GM20431 (cell line): ENCODE measurements at regions not wholly inside any gene's neighbourhood (a gene's known extent, or its start where the extent isn't known, plus 50 kb on each side); places are given as distances from the start of the nearest gene placed in this dataset.

Experiments used
- in situ Hi-C: fragments of 300-500 bp; cut with MseI, MboI; formaldehyde crosslinking; loops from one replicate; pipeline ENCODE4 v1.15.0; 2020; ENCODE audit warnings: low sequenced_read_pairs; ENCODE audit not compliant: unreplicated experiment

DNA sequence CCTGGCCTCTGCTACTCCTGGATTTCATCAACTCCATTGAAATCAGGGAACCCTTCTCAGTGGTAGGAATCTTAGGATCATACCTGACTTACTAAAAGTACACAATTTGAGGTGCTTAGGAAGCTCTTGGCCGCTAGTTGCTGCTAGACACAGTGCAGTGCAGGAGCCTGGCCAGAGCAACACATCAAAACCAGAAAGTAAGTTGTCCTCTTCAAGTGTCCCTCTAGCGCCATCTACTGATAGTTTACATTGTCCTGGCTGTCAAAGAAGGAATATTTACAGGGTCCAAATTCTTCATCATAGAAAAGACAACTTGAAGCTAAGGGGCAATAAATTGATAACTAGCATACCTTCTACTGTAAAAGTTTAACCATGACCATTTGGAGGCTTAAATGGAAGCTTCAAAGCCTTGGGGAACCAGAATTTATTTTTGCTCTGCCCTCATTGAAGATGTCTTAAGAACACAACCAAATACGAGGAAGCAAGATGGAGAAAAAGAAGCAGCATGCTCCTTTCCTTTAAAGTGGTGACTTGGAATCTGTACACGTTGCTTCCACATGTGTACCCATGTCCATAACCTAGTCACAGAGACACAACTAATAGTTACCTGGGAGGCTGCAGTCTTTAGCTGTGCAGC lies 889.1 kb upstream of the GCFC2 start:
- in situ Hi-C loops: loop anchor here (25.0 kb wide), 1 partner anchor 813 kb away; no protein-coding TSS in a partner anchor

- in situ Hi-C loops: no loop called here
These were observed 873.8 kb upstream of the GCFC2 start for GRCh38 chr2:76584474-76584873.

GRCh38 chr2:76579911-76580310 lies 869.2 kb upstream of the GCFC2 start:
- in situ Hi-C loops: no loop called here

DNA sequence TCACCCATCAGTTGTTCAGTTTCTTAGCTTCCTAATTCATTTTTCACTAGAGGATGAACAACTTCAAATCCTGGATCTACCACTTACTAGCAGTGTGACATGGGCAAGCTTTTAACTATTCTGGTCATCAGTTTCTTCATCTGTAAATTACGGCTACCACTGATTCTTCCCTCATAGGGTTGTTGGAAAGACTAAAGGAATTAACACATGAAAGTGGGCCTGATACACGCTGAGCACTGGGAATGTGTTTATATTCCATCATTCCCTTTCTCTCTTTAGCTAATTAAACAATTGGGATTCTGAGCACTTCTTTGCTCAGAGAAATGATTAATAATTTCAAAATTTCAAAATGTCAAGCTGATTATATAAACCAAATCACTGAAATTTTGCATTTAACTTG lies 862.3 kb upstream of the GCFC2 start:
- in situ Hi-C loops: no loop called here

GRCh38 chr2:76569819-76570218 lies 859.1 kb upstream of the GCFC2 start:
- in situ Hi-C loops: no loop called here

- in situ Hi-C loops: no loop called here
These were observed 856.8 kb upstream of the GCFC2 start for GRCh38 chr2:76567478-76567877.

- in situ Hi-C loops: no loop called here
These were observed 854.0 kb upstream of the GCFC2 start for GRCh38 chr2:76564734-76565133.

- in situ Hi-C loops: no loop called here
These were observed 853.0 kb upstream of the GCFC2 start for GRCh38 chr2:76563730-76564129.

GRCh38 chr2:76558157-76558556 lies 847.4 kb upstream of the GCFC2 start:
- in situ Hi-C loops: no loop called here

DNA sequence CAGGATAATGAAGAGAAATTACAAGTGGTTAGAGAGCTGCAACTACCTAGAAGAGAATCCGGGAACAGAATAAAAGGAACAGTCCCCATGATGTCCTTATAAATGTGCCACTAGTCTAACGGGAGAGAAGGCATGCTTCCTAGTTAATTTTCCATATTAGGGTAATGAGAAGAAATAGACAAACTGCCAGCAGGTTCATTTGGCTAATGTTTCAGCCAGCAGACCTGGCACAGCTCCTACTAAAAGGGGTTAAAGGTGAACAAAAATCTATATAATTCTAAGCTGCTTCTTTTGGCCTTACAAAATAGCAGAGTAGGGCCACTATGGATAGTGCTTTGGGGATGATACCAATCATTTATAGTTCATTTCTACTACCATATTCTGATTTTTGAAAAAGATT lies 845.3 kb upstream of the GCFC2 start:
- in situ Hi-C loops: no loop called here

DNA sequence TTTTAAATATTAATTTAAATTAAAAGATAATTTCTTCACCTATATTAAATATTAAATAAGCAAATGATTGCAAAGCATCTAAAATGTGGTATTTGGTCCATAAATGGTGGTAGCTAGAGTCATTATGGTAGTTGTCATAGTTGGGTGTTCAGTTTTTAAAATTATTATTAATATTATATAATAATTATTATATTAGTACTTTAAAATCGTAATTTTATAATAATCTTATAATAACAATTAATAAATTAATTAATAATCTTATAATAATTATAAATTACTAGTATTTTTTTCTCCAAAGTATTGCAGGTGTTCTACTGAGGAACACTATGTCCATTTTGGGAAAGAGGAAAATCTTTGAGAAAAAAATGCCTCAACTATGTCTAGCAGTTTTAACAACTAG lies 835.5 kb upstream of the GCFC2 start:
- in situ Hi-C loops: no loop called here

GRCh38 chr2:76544901-76545300 lies 834.2 kb upstream of the GCFC2 start:
- in situ Hi-C loops: no loop called here

DNA sequence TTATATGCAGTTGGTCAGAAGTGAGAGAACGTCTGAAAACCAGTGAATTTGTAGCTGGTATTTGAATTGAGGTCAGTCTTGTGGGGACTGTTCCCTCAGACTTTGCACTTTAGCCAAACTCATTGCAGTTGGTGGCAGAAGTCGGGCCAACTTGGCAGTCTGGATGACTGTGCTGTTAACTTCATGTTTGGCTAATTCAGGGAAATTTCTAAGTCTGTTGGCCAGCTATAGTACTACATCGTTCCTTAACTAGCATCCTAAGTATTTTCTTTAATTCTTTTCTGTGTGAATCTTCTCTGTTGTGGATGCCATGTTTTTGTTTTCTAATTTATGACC lies 806.8 kb upstream of the GCFC2 start:
- in situ Hi-C loops: no loop called here

DNA sequence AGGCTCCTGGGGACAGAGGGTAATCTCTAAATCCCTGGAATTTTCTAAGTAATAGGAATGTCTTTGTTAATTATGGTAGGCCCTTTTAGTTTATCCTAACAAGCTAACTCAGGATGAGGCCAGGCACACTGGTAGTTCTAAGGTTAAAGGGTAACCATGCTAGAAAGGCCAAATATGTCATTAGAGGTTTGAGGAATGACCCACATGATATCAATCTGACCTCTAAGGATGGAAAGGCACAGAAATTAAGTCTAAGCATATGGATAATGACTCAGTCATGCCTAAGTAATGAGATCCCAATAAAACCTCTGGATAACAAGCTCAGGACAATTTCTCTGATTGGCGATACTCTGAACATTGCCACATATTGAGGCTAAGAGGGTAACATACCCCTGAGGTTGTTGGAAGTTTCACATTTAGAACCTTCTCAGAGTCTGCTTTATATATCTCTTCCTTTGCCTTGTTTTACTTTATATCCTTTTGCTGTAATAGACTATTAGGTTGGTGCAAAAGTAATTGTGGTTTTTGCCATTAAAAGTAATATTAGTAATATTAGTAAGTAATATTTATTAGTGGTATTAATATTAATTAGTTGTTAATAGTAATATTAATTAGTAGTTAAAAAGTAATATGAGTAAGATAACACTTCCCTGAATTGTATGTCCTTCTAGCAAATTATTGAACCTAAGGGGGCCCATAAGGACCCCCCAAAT lies 806.3 kb upstream of the GCFC2 start:
- in situ Hi-C loops: no loop called here

DNA sequence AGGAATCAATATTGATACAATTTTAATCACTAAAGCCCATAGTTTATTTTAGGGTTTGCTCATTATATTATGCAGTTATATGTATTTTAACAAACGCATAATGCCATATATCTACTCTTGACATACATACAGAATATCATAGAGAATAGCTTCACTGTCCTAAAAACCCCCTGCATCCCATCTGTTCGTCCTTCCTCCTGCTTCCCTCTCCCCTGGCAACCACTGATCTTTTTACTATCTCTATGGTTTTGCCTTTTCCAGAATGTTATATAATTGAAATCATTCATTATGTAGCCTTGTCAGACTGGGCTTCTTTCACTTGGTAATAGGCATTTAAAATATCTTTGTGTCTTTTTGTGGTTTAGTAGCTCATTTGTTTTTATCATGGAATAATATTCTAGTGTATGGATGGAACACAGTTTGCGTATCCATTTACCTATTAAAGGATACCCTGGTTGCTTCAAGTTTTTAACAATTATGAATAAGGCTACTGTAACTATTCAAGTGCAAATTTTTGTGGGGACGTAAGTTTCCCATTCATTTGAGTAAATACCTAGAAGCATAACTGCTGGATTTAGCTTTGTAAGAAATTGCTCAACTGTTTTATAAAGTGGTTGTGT lies 801.6 kb upstream of the GCFC2 start:
- in situ Hi-C loops: no loop called here

GRCh38 chr2:76506538-76506937 lies 795.8 kb upstream of the GCFC2 start:
- in situ Hi-C loops: no loop called here

- in situ Hi-C loops: no loop called here
These were observed 790.9 kb upstream of the GCFC2 start for GRCh38 chr2:76501641-76502040.

GRCh38 chr2:76498360-76498759 lies 787.6 kb upstream of the GCFC2 start:
- in situ Hi-C loops: no loop called here

DNA sequence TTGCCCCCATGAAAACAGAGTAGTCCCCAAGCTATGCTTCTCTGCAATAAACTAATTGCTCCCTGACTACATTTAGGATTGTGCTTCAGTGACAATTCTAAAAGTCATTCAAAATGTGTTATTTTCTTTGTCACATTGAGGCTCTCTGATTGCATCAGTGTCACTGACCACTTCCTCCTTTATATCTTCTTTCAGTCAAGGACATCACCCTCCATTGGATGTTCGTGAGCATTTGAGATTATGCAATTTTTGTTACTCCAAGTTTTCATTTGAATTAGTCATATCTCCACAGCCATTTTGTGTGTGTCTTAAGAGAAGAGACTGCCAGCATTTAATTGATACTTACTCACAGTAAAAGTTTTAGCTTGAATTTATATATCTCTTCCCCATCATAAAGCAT lies 780.8 kb upstream of the GCFC2 start:
- in situ Hi-C loops: no loop called here

GRCh38 chr2:76478266-76479035 lies 767.7 kb upstream of the GCFC2 start:
- in situ Hi-C loops: no loop called here

DNA sequence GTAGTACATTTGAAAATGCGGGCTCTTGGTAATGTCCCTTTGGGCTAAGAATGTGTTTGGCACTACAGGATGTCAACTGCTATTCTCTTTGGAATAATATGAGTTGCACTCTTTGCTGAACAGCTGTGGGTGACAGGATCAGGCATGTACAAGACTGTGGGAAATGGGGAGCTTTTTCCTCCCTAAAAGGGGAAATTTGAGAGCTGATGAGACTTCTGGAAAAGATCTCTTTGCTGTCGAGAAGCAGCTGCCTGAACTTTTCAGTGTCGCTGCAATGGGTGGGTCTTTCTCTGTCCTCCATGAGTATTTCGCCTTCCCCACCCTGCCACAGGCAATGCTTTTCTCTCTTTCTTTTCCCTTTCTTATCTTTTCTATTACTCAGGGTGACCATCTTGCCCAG lies 762.2 kb upstream of the GCFC2 start:
- in situ Hi-C loops: no loop called here
